RWPE1 (cell line): ENCODE measurements at regions not wholly inside any gene's neighbourhood (a gene's known extent, or its start where the extent isn't known, plus 50 kb on each side); places are given as distances from the start of the nearest gene placed in this dataset.
"Not testable (repeated sequence)": the region's sequence is repeated elsewhere in the genome, so short reads cannot be mapped to it uniquely, and the experiment has no call there.

Experiments
- CTCF ChIA-PET: fragments of 350-600 bp; sonication (Branson Sonifier 250); formaldehyde crosslinking; extraction: SDS; loops from one replicate; lab custom pipeline; 2021; lab: Yijun Ruan, JAX
- POLR2A ChIA-PET: fragments of 400-600 bp; formaldehyde crosslinking; extraction: SDS; loops from one replicate; lab custom pipeline; 2020; ENCODE audit warnings: antibody characterized with exemption; ENCODE audit not compliant: low non-redundant PET; lab: Yijun Ruan, JAX
- DNase-seq: peaks from one replicate; pipeline ENCODE4 v3.0.0; 2012; ENCODE audit warnings: low spot score
- H3K27ac ChIP-seq: fragments of 450-650 bp; 2 replicates; pipeline ENCODE4 v1.5.1; 2017
- CTCF ChIP-seq: fragments of 450-650 bp; conservative IDR thresholded peaks from 2 replicates; pipeline ENCODE4 v1.5.1; 2017; ENCODE audit warnings: low read depth, mild to moderate bottlenecking

DNA sequence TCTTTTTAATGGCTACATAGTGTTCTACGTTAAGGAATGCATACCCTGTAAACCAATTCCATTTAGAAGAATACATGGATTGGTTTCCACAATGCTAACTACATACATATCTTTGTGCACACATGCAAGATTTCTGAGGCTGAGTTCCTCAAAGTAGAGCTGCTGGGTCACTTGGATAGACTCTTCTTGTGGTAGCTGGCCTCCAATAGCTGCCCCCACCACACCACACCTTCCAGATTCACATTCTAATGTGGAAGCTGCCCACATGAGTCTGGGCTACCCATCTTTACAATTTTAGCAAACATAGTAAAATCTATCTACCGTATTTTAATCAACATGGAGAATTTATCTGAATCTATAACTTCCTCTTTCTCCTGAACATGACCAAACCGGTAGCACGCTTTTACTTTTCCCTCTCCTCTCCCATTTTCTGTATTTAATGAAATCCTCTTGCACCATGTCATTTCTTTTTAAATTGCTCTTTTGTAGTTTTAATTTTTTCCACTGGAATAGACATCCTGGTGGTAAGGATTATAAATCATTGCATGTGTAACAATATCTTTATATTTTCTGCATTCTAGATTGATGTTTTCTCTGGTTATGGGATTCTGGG lies 74.7 kb upstream of the CITED2 start:
- no peak for TF ChIP-seq CTCF
- CTCF ChIA-PET = no interaction called here
- no peak for DNase-seq
- POLR2A ChIA-PET = no interaction called here
- H3K27ac ChIP-seq = no peak overlapping the region

DNA sequence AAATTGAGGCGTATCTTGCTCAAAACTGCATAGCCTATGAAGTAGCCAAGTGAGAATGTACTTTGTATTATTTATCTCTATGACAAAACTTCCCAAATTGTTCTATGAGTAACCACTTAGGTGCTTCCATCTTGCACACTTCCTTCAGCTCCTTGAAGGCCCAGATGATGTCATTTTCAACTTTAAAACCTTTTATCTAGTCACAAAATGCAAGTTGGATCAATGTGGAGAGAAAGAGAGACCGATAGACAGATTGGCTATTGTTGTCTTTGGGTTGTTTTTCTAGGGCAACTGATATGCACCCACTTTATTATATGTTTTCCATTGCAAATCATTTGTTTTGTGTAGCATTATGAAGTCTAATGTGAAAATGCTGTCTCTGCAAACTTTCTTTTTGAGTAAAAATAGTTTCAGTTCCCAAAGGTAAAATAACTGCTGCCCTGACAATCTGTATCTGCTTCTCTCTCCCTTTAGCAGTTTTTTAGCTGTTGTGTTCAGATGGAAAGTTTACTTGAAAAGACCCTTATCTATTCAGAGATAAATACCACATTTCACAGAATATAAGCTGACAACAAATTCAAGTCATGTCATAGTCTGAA lies 73.7 kb upstream of the CITED2 start:
- ChIA-PET CTCF (interaction anchor here (1.0 kb wide), 1 partner anchor 8 kb away, joined by 3 read pairs; no protein-coding TSS in a partner anchor), POLR2A (no interaction called here)
- DNase-seq = no peak
- TF ChIP-seq CTCF = no peak
- no peak overlapping the region for H3K27ac ChIP-seq

DNA sequence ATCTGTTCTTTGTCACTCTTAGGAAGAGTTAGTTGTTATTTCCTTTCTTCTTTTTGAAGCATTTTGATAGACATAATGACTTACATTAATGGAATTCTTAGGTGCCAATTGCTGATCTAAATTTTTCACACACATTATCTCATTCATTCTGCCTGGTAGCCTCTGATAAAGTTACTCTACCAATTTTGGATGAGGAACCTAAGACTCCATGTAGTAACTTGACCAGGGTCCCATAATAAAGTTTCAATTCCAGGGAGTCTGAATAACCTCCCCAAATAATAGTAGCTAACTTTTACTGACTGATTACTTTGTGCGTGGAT lies 73.2 kb upstream of the CITED2 start:
- DNase-seq = no peak
- TF ChIP-seq CTCF = no peak
- no peak overlapping the region for H3K27ac ChIP-seq
- ChIA-PET POLR2A (no interaction called here), CTCF (interaction anchor here (1.0 kb wide), 1 partner anchor 9 kb away, joined by 3 read pairs; no protein-coding TSS in a partner anchor)

DNA sequence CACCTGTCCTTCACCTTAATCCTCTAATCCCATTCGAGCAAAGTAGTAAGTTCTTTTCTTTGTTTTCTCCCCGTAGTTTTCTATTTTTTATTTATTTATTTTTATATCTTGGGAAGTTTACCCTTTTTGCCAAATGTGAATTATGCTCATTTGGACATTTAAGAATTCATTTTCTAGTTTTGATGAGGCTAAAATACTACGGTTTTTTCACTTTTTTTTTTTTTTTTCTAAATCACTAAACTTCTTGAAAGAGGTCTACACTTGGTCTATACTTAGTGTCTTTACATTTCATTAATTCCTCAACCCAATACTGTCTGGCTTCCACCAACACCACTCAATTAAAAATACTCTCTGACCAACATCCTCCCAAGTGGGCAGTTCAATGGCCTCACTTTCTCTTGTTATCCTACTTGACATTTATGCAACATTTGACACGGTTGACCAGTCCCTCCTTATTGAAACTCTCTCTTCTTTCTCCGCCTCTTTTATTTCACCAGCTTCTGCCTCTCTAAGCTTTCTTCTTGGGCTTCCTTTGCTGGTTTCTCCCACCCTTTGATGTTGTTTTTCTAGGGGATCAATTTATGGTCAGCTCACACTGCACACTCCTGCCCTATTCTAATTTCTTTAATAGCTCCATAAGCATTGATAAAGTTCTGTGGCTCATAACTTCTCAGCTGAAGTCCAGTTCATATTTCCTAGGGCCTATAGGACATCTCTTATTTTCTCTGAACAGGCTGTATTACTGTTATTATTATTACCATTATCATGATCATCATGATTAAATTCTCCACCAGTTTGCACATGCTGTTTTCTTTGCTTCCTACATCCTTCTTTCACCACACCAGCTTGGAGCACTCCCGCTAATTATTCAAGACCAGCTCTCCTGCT lies 72.6 kb upstream of the CITED2 start:
- ChIA-PET POLR2A (no interaction called here), CTCF (no interaction called here)
- DNase-seq = no peak
- H3K27ac ChIP-seq = no peak overlapping the region
- TF ChIP-seq CTCF = no peak

GRCh38 chr6:139446138-139446715 lies 71.8 kb upstream of the CITED2 start:
- ChIA-PET POLR2A (no interaction called here), CTCF (interaction anchor here (0.6 kb wide), 1 partner anchor 8 kb away, joined by 3 read pairs; no protein-coding TSS in a partner anchor)

DNA sequence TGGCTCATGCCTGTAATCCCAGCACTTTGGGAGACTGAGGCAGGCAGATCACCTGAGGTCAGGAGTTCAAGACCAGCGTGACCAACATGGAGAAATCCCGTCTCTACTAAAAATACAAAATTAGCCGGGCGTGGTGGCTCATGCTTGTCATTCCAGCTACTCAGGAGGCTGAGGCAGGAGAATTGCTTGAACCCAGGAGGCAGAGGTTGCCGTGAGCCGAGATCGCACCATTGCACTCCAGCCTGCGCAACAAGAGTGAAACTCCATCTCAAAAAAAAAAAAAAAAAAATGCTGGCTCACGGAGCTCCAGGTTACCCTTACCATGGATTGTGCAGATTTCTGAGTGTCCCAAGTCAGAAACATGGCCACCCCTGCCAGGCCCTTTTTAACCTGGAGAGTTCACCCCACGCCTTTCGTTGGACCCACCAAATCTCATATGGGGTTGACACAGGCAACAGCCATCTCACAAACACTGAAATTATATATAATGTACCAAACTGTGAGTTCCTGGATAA lies 69.9 kb upstream of the CITED2 start:
- POLR2A ChIA-PET, H3K27ac ChIP-seq, DNase-seq: not testable (repeated sequence)
- CTCF ChIA-PET = interaction anchor here (0.6 kb wide), 1 partner anchor 9 kb away, joined by 3 read pairs; no protein-coding TSS in a partner anchor

More at GRCh38 chr6:139446138-139446715, 71.8 kb upstream of the CITED2 start:
- H3K27ac ChIP-seq = no peak overlapping the region
- no peak for TF ChIP-seq CTCF
- no peak for DNase-seq
